Kasumi-1 (cell line): ENCODE measurements at regions not wholly inside any gene's neighbourhood (a gene's known extent, or its start where the extent isn't known, plus 50 kb on each side); places are given as distances from the start of the nearest gene placed in this dataset.
"Not testable (repeated sequence)": the region's sequence is repeated elsewhere in the genome, so short reads cannot be mapped to it uniquely, and the experiment has no call there.

Experiments
- DNase-seq, 2 experiments: peaks; one replicate each; lab custom pipeline; 2025; lab: John Stamatoyannopoulos, UW

DNA sequence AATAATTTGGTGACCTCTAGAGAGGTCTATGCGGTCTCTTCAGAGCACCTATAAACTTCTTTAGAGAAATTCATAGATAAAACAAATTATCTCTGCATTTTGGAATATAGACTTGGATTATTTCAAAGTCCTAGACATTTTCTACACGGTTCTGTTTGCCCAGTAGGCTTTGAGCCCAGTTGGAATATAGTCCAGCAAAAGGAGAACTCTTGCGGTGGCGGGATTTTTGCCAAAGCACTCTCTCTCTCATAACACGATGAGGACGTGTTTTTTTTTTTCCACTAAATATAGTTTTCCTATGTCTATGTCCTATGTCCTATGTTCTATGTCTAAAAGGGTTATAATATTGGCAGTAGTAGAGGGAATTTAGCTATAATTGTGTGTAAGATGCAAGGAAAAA lies 164.9 kb upstream of the AGR3 start:
- DNase-seq, result no peak

GRCh38 chr7:17053164-17053563 lies 171.4 kb upstream of the AGR3 start:
- not testable (repeated sequence) for DNase-seq

- no peak for DNase-seq
Measured at GRCh38 chr7:17054206-17054605, 172.4 kb upstream of the AGR3 start.

GRCh38 chr7:17054836-17055235 lies 173.1 kb upstream of the AGR3 start:
- no peak for DNase-seq

DNA sequence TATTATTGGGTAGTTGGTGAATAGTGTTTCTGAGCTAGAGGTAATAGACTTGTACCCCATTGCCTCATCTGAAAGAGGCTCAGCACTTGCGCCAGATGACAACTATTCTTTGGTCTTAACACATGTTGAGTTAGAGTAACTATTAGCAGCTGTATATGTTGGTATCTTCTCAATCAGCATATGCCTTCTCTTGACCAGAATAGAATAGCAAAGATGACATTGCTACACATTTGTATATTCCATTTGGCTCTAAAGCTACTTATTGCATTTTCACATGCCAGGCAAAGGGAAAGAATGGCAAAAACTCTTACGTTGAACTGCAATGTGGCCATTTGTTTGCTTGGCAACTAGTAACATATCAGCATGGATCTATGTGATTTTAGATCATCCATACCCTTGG lies 173.8 kb upstream of the AGR3 start:
- DNase-seq, result no peak

DNA sequence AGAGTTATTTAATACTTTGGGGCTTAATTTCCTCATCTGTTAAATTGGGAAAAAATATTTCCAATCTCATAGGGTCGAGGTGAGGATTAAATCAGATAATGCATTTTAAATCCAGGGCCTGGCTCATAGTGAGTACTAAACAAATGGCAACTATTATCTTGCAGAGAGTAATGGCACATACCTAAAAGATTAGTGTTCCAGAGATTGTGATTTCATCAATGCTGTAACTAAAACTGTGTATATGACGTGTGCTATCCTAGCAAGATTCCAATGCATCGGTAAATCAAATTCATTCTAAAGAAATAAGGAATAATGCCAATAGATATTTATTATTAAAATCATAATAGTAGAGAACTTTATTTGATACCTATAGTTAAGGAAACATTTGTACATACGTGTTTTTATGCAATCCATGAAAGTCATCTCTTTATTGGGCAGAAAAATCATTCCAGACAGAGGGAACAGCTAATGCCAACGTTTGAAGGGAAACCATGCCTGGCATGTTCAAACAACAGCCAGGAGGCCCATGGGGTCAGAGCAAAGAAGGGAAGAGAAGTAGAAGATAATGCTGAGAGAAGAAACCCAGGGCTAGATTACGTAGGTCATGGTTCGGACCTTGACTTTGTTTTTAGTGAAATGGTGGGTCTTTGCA lies 174.8 kb upstream of the AGR3 start:
- no peak for DNase-seq

DNA sequence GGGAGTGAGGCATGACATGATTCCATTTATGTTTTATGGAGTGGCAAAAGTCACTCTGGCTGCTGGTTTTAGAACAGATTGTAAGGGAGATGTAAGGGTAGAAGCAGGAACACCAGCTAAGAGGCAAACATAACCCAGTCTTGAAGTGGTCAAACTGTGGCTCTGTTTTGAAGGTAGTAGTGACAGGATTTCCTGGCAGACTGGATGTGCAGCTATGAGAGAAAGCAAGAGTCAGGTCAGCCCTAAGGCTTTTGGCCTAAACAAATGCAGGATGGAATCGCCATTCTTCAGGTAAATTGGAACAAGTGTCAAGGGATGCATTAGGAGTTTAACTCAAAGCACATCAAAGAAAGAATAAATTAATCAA lies 175.3 kb upstream of the AGR3 start:
- DNase-seq, result no peak

DNA sequence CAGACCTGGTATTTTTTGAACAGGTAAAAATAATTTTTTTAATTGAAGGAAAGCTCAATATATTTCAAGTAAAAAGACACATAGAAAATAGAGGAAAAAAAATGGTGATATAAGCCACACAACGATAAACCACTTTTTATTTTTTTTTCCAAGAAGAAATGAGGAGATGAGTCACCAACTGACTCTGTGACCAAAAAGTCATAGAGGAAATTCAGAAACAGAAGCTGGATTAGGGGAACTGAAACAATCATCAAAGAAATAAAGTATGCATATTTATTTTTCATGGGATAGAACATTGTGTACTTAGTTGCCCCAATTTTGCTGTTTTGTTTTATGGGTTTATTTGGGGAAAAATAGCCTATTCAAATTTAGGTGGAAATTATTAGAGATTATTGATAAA lies 176.8 kb upstream of the AGR3 start:
- DNase-seq, result peak; percentile 47 to 56

DNA sequence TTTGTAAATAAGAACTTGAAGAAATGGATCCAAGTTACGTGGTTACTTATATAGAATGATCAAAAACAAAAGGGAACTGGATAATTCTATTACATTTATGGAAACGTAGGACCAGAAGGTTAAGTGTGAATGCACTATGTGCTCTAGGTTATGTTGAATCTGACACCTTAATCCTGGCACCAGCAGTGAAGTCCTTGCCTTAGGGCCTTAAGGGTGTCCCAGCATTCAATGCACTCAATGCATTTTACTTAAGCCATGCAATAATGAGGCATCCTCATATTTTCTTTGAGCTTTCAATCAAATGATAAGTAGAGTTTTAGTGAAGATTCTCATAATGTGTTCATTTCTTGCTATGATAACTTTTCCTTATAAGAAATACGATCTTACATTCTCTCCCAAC lies 178.3 kb upstream of the AGR3 start:
- DNase-seq, result no peak

DNA sequence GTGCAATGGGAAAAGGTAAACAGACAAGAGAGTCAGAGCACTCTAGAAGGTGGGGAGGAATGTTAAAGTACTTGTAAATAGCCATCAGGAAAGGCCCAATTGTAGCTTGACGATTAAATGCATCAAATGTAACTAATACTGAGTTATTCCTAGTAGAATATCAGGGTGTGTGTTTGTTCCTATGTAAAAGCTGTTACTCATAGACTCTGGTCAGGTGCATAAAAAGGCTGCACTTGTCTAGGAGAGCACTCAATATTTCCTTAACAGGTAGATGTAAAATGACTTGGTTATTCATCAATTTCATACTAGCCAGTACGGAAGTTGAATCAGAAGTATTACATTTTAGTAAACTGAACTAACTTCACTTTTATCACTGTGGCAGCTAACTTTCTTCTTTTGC lies 179.7 kb upstream of the AGR3 start:
- no peak for DNase-seq

GRCh38 chr7:17062151-17063044 lies 180.6 kb upstream of the AGR3 start:
- DNase-seq, result no peak

- peak; percentile 6 to 18 for DNase-seq
Measured at GRCh38 chr7:17063045-17063383, 181.2 kb upstream of the AGR3 start.

GRCh38 chr7:17067691-17068090 lies 185.9 kb upstream of the AGR3 start:
- no peak for DNase-seq

DNA sequence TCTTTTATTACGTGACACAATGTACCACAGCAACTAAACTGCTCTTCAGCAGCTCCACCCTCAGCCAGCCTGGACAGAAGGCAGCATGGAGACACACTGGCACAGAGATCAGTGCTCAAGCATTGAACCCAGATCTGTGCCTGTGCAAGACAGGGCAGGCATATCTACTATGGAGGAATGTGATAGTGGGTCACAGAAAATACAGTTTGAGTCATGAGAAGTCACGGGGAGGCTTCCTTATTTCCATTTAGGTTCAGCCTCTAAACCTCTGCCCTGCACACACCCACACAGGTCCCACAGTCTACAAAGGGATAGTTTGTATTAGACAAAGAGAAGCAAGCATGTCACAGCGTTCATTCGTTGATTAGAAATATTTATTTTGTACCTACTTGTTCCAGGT lies 187.4 kb upstream of the AGR3 start:
- DNase-seq, result no peak

DNA sequence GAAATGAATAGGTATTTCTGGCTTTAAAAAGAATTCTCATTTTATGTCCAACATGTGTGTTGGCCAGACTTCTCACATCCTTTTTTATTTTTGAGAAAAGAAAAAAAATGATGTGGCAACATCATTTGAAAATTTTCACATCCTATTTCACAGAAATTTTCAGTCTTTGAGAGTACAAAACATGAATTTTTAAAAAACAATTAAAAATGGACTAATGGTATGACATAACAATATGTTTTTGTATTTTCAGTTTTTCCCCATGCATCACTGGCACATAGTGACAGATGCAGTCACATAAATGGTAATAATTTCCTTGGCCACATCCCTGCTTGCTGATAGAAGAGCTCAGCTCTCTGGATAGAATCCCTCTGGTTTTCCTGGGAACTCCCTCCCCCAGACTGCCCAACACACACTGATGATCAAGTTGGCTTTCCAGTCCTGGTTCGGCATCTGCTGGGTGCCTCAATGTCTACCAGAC lies 188.5 kb upstream of the AGR3 start:
- DNase-seq, result no peak

- DNase-seq, result no peak
Measured at GRCh38 chr7:17071866-17072265, 190.1 kb upstream of the AGR3 start.

DNA sequence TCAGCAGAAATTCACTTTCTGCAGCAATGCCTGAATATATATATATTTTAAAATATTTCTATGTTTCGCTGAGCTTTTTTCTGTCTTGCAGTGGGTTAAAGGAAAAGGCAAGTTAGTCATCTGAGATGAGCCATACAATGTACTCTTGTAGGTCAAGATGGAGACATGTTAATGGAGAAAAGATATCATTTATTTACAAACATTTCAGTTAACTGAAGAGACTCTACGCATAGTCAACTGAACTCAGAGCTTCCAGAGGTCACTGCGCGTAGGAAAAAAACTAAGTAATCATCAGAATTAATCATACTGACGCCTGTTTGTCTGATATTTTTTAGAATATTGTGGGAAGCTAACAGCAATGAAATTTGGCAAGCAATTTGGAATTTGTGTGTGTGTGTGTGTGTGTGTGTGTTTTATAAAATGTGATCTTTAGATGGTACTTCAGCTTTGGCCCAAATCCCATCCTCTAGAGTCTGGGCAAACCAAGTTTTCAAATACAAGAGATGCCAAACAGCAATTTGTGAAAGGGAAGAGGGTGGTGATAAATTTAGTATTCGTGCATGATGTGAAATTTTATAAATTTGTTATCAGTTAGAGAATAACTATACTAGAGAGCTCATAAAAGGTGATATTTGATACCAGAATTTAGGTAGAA lies 193.9 kb upstream of the AGR3 start:
- no peak for DNase-seq

DNA sequence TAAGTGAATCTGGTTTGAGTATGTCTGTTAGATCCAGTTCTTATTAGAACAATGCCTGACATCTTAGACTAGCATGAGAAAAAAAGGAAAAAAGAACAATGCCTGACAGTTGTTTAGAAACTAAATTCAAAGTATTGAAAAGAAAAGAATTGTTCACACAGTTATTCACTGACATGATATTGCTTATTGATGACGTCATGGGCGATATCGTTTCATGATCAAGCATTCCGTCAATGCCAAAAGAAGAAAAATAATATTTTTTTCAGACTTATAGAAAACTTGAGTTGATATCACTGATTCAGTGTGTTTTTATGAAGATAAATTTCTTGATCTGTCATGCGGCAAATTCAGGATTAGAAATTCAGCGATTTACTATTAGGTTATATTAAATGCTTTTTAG lies 196.5 kb upstream of the AGR3 start:
- DNase-seq, result no peak

GRCh38 chr7:17083392-17084165 lies 201.8 kb upstream of the AGR3 start:
- DNase-seq, result no peak

GRCh38 chr7:17084166-17084475 lies 202.3 kb upstream of the AGR3 start:
- DNase-seq, result no peak

- no peak for DNase-seq
Measured at GRCh38 chr7:17085186-17085585, 203.4 kb upstream of the AGR3 start.

DNA sequence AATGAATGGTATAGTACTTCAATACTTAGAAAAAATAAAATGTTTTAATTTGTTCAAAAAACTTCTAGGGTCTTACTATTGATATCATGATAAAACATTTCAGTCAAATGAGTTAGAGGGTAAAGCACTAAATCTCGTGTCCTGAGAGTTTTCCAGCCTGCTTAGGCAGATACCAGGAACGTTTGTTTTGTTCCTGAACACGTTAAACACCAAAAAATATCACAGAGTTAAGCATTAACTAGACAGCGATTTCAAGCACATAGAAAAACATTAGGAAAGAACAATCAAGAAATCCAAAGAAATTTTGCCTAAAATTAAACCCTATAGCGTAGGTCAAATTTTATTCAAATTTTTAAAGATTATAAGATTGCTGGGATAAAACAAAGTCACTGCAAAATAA lies 204.6 kb upstream of the AGR3 start:
- DNase-seq, result no peak

DNA sequence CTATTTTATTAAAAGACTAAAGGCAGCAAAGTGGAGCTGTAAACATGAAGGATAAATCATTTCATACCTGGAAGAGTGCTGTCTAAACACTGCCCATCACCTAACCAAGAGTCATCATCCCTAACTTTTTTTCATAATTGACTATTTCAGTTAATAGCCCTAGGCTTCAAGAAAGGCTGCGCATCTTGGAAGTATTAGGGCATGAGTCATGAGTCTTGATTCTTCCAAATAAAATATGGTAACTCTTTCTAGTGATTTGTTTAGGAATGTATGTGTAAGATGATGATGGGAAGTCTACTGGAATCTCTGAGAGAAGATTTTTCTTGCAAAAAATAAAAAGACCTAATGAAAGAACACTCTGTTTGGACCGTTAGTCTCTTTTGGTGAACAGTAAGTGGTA lies 207.7 kb upstream of the AHR start:
- no peak for DNase-seq
